ENCODE measurements at regions not wholly inside any gene's neighbourhood (a gene's known extent, or its start where the extent isn't known, plus 50 kb on each side); places are given as distances from the start of the nearest gene placed in this dataset.
"Not testable (repeated sequence)": the region's sequence is repeated elsewhere in the genome, so short reads cannot be mapped to it uniquely, and the experiment has no call there.

GRCh38 chrX:2561456-2561855 is 60.7 kb upstream of the DHRSX start:
- DNase-seq: no peak

GRCh38 chrX:2559124-2559523 is 58.3 kb upstream of the DHRSX start:
- DNase-seq: no peak

GRCh38 chrX:2554891-2555290 is 54.1 kb upstream of the DHRSX start:
- no peak for DNase-seq

GRCh38 chrX:2554066-2554465 is 53.3 kb upstream of the DHRSX start:
- DNase-seq: not testable (repeated sequence)

- no peak for DNase-seq
Measured at GRCh38 chrX:2552621-2553201, 51.9 kb upstream of the DHRSX start.

- peak; percentile 82 for DNase-seq
Measured at GRCh38 chrX:2550328-2551020, 49.7 kb upstream of the DHRSX start.
